T-cell (primary cell): ENCODE measurements at regions not wholly inside any gene's neighbourhood (a gene's known extent, or its start where the extent isn't known, plus 50 kb on each side); places are given as distances from the start of the nearest gene placed in this dataset.
"Not testable (repeated sequence)": the region's sequence is repeated elsewhere in the genome, so short reads cannot be mapped to it uniquely, and the experiment has no call there.

Experiments used
- ATAC-seq, 4 experiments: fragments of 200-7000 bp in 3 of 4; fragments of 150-1000 bp in 1 of 4; cut with Tn5 transposase; replicated peaks in 1 of 4; 1 replicate in 3 of 4; 2 replicates in 1 of 4; pipeline ENCODE4 v1.10.0; 2021; ENCODE audit warnings: moderate library complexity in 3 of 4, mild to moderate bottlenecking in 2 of 4, moderate number of reproducible peaks in 1 of 4
- CTCF ChIA-PET, 2 donors: fragments of 300-600 bp; sonication (Branson Sonifier 250); formaldehyde crosslinking; loops; one replicate each; lab custom pipeline; 2022; ENCODE audit warnings: antibody characterized with exemption in 2 of 2; lab: Charles Lee
- POLR2A ChIA-PET, 2 donors: fragments of 300-600 bp; sonication (Branson Sonifier 250); formaldehyde crosslinking; loops; one replicate each; lab custom pipeline; 2022; ENCODE audit warnings: antibody characterized with exemption in 2 of 2; lab: Charles Lee
- DNase-seq, 35 experiments: peaks; one replicate each; pipeline versions ENCODE4 v3.0.0 to v3.0.0-alpha.2; 2013 to 2023
- H3K27ac ChIP-seq: one replicate; pipeline ENCODE4 v1.5.1; 2013; ENCODE audit warnings: low read length
- H3K27me3 ChIP-seq, 2 experiments: replicated peaks in 1 of 2; 1 replicate in 1 of 2; 2 replicates in 1 of 2; pipeline versions ENCODE4 v1.6.1 to v1.7.0; 2013; ENCODE audit warnings: low read length in 1 of 2, mixed read lengths in 1 of 2; ENCODE audit not compliant: control insufficient read depth in 2 of 2, insufficient read depth in 2 of 2; ENCODE audit errors: extremely low read depth in 1 of 2
- H3K36me3 ChIP-seq, 2 donors: 1 replicate in 1 of 2; 2 replicates in 1 of 2; pipeline versions ENCODE4 v1.6.1 to v1.7.0; 2013; ENCODE audit warnings: low read length in 1 of 2; ENCODE audit not compliant: control insufficient read depth in 2 of 2, insufficient read depth in 1 of 2; ENCODE audit errors: extremely low read depth in 1 of 2
- H3K4me1 ChIP-seq, 2 experiments: 1 replicate in 1 of 2; 2 replicates in 1 of 2; pipeline versions ENCODE4 v1.6.1 to v1.7.0; 2013; ENCODE audit warnings: low read length in 2 of 2, mixed read lengths in 1 of 2; ENCODE audit not compliant: insufficient read depth in 2 of 2, control insufficient read depth in 1 of 2; ENCODE audit errors: extremely low read depth in 1 of 2
- H3K4me3 ChIP-seq, 2 donors: 1 replicate in 1 of 2; 2 replicates in 1 of 2; pipeline versions ENCODE4 v1.5.1 to v1.7.0; 2013; ENCODE audit warnings: mild to moderate bottlenecking in 2 of 2, low read length in 1 of 2, moderate library complexity in 1 of 2; ENCODE audit not compliant: control insufficient read depth in 1 of 2; ENCODE audit errors: extremely low read depth in 1 of 2
- H3K9me3 ChIP-seq: 2 replicates; pipeline ENCODE4 v1.7.0; 2013
- H3K27ac Mint-ChIP-seq, 2 donors: one replicate each; pipeline ENCODE4 v1.8.0; 2020 to 2021; ENCODE audit warnings: mild to moderate bottlenecking in 2 of 2, mixed read lengths in 2 of 2
- H3K27me3 Mint-ChIP-seq, 2 donors: one replicate each; pipeline ENCODE4 v1.8.0; 2021 to 2022; ENCODE audit warnings: mixed read lengths in 2 of 2
- H3K36me3 Mint-ChIP-seq: one replicate; pipeline ENCODE4 v1.8.0; 2021; ENCODE audit warnings: mixed read lengths
- H3K4me1 Mint-ChIP-seq, 3 donors: one replicate each; pipeline ENCODE4 v1.8.0; 2020 to 2022; ENCODE audit warnings: mixed read lengths in 3 of 3, mild to moderate bottlenecking in 1 of 3
- H3K4me3 Mint-ChIP-seq, 3 donors: one replicate each; pipeline ENCODE4 v1.8.0; 2020 to 2022; ENCODE audit warnings: mild to moderate bottlenecking in 3 of 3, mixed read lengths in 3 of 3, moderate library complexity in 3 of 3
- H3K9me3 Mint-ChIP-seq, 3 donors: one replicate each; pipeline ENCODE4 v1.8.0; 2020 to 2022; ENCODE audit warnings: mixed read lengths in 3 of 3
- WGBS: methylation state at CpG from one replicate; pipeline ENCODE4 v1.1.5; 2013; ENCODE audit warnings: missing lambda C conversion rate; ENCODE audit not compliant: insufficient coverage; 5-methylcytosine and 5-hydroxymethylcytosine counted together

DNA sequence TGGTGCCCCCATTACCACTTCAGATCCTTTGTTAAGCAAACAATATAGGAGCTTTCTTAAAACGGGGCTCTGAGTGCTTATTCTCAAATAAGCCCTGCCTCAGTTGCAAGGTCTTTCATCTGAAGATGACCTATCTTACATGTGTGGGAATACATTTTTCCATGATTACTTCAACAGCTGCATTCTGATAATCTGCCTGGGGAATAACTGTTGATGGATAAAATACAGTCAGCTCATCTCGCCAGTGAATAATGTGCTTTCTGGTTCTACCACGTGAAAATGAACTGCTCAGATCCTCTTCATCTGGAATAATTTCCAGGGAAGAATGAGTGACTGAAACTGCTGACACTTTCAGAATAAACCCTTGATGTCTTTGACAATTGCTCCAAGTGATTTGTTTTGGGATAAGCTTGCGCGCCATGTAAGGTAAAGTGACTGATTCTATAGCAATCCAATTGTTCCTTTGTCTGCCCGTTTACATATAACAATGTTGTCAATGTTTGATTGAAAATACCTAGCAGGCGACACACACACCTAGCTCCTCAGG is 161.3 kb downstream of the RTL9 start:
- H3K27ac Mint-ChIP-seq: no peak overlapping the region
- no peaks in the 10 kb centered on the region for H3K4me1 ChIP-seq
- no CpG with 5 or more reads among the region's 7 CpGs for WGBS

DNA sequence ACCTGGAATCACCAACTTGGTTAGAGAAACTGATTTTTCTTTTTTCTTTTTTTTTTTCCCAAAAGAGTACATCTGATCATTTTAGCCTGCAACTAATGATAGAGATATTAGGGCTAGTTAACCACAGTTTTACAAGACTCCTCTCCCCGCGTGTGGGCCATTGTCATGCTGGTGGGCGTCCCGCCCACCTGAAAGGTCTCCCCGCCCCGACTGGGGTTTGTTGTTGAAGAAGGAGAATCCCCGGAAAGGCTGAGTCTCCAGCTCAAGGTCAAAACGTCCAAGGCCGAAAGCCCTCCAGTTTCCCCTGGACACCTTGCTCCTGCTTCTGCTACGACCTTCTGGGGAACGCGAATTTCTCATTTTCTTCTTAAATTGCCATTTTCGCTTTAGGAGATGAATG is 162.0 kb downstream of the RTL9 start:
- CTCF ChIA-PET, H3K4me1 ChIP-seq, ATAC-seq, DNase-seq, H3K4me1 Mint-ChIP-seq, H3K4me3 Mint-ChIP-seq, H3K27ac ChIP-seq, H3K27ac Mint-ChIP-seq, H3K4me3 ChIP-seq, H3K27me3 ChIP-seq, H3K36me3 Mint-ChIP-seq, H3K9me3 Mint-ChIP-seq, POLR2A ChIA-PET, H3K36me3 ChIP-seq, H3K9me3 ChIP-seq: not testable (repeated sequence)
- no CpG with 5 or more reads among the region's 13 CpGs for WGBS
- H3K27me3 Mint-ChIP-seq: peaks cover 0 to 38% of the 10 kb centered on the region in 2 donors

More for the DNA sequence above, 161.3 kb downstream of the RTL9 start:
- Histone ChIP-seq H3K27ac (no peak overlapping the region), H3K4me3 (no peak overlapping the region), H3K9me3 (no peaks in the 10 kb centered on the region), H3K36me3 (no peaks in the 10 kb centered on the region), H3K27me3 (no peaks in the 10 kb centered on the region)
- CTCF ChIA-PET: no interaction called here
- ATAC-seq (no peak), DNase-seq (no peak)
- H3K36me3 Mint-ChIP-seq: no peaks in the 10 kb centered on the region
- peaks cover 0 to 38% of the 10 kb centered on the region in 2 donors for H3K27me3 Mint-ChIP-seq
- H3K4me3 Mint-ChIP-seq: no peak overlapping the region
- H3K4me1 Mint-ChIP-seq: no peaks in the 10 kb centered on the region
- POLR2A ChIA-PET: no interaction called here
- H3K9me3 Mint-ChIP-seq: no peaks in the 10 kb centered on the region

DNA sequence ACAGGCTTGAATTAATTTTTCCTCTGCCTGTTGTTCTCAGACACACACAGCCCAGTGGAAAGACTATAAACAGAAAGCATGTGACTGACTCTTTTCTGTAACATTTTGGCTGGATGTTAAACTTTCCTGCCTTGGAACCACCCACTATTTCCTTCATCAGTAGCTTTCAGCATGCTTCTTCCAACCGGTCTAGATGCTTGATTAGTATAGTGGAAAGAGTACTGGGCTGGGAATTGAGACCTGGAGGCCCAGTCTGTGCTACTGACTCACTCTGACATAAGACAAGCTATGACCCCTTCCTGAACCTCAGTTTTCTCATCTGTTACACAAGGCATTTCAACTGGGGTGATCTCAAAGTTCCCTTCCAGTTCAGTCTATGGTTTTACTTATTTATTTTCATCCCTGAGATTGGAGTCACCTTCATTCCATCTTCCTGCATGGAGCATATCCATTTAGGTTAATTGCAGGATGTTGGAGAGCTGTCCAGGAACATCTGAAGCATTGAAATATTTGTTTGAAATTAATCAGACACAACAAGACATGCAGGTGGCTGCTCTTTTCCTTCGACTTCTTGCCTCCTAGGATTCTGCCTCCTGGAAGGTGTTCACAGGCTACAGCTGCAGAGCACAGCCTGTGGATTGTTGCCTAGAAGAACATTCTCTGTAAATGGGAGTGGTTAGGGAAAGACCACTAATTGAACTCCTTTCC is 173.4 kb downstream of the RTL9 start:
- no peak overlapping the region for H3K27ac Mint-ChIP-seq
- POLR2A ChIA-PET: no interaction called here
- Histone ChIP-seq H3K4me3 (no peak overlapping the region), H3K27ac (no peak overlapping the region), H3K4me1 (no peaks in the 10 kb centered on the region), H3K27me3 (no peaks in the 10 kb centered on the region), H3K9me3 (no peaks in the 10 kb centered on the region), H3K36me3 (no peaks in the 10 kb centered on the region)
- no peak overlapping the region for H3K4me3 Mint-ChIP-seq
- no CpG with 5 or more reads among the region's 2 CpGs for WGBS
- peaks cover 0 to 21% of the 10 kb centered on the region in 2 donors for H3K27me3 Mint-ChIP-seq
- CTCF ChIA-PET: interaction anchor here in 1 of 2 donors (0.6 kb wide), 1 partner anchor 588 kb away, joined by 3 read pairs; no protein-coding TSS in a partner anchor
- no peak for ATAC-seq
- DNase-seq: no peak
- no peaks in the 10 kb centered on the region for H3K36me3 Mint-ChIP-seq
- H3K9me3 Mint-ChIP-seq: no peaks in the 10 kb centered on the region
- H3K4me1 Mint-ChIP-seq: no peaks in the 10 kb centered on the region

DNA sequence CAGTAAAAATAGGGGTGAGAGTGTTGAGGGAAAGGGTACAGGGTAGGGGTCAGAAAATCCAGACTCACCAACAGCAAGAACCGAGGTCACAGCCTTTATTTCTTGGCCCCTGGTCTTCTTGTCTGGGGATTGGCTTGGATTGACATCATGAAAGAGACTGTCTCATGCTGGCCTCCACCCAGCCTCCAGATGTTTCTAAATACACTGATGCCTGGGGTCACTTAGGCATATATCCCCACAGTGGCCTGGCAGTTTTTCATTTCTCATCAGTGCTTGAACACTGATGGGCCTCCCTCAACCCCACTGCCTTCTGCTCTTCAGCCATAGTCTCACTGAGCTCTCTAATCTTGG is 173.9 kb downstream of the RTL9 start:
- no peaks in the 10 kb centered on the region for H3K9me3 ChIP-seq
- no peak for ATAC-seq
- no peaks in the 10 kb centered on the region for H3K9me3 Mint-ChIP-seq
- H3K4me3 ChIP-seq: no peak overlapping the region
- no CpG with 5 or more reads among the region's 1 CpG for WGBS
- no peaks in the 10 kb centered on the region for H3K36me3 ChIP-seq
- H3K27me3 Mint-ChIP-seq: peaks cover 0 to 21% of the 10 kb centered on the region in 2 donors
- no peak for DNase-seq
- H3K36me3 Mint-ChIP-seq: no peaks in the 10 kb centered on the region
- H3K4me1 Mint-ChIP-seq: no peaks in the 10 kb centered on the region
- H3K27ac Mint-ChIP-seq: no peak overlapping the region
- no peaks in the 10 kb centered on the region for H3K4me1 ChIP-seq
- ChIA-PET POLR2A (no interaction called here), CTCF (interaction anchor here in 1 of 2 donors (0.6 kb wide), 1 partner anchor 588 kb away, joined by 3 read pairs; no protein-coding TSS in a partner anchor)
- no peak overlapping the region for H3K27ac ChIP-seq
- H3K4me3 Mint-ChIP-seq: no peak overlapping the region
- H3K27me3 ChIP-seq: no peaks in the 10 kb centered on the region

DNA sequence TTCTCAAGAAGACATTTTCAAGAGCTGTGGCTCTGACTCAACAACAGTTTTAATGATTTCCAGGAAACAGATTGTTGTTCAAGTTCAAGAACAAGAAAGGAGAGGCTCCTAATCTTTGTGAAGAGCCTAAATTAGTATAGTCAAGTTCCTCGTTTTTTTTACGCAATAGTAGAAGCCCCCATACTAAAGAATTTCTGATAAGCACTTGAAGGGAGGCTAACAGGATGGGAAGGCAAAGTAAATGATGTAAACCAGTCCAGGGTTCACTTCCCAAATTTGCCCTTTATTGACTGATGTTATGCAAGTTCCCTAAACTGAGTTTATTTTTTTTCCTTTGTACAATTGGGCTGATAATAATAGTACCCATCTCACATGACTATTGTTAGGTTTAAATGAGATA is 178.2 kb downstream of the RTL9 start:
- ATAC-seq: no peak

DNA sequence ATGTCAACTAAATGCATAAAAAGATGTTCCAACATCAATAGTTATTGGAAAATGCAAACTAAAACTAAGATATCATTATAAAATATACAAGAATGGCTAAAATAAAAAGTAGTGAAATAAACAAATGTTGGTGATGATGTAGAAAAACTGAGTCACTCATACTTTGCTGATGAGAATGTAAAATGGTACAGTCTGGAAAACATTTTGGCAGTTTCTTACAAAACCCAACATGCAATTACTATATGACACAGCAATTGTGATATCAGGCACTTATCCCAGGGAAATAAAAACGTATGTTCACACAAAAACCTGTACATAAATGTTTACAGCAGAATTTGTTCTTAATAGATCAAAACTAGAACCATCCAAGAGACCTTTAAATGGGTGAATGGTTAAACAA is 182.6 kb downstream of the RTL9 start:
- Mint-ChIP-seq H3K27ac (no peak overlapping the region), H3K36me3 (no peaks in the 10 kb centered on the region), H3K4me1 (no peaks in the 10 kb centered on the region), H3K27me3 (peaks cover 0 to 19% of the 10 kb centered on the region in 2 donors), H3K9me3 (peaks cover 4 to 5% (median 4%) of the 10 kb centered on the region in 3 donors), H3K4me3 (no peak overlapping the region)
- Histone ChIP-seq H3K27me3 (no peaks in the 10 kb centered on the region), H3K4me3 (no peak overlapping the region), H3K9me3 (no peaks in the 10 kb centered on the region), H3K27ac (no peak overlapping the region), H3K4me1 (no peaks in the 10 kb centered on the region), H3K36me3 (no peaks in the 10 kb centered on the region)
- ChIA-PET POLR2A (no interaction called here), CTCF (no interaction called here)
- no CpG with 5 or more reads among the region's 1 CpG for WGBS
- no peak for ATAC-seq
- DNase-seq: no peak

More for the DNA sequence above, 178.2 kb downstream of the RTL9 start:
- POLR2A ChIA-PET: no interaction called here
- H3K9me3 ChIP-seq: no peaks in the 10 kb centered on the region
- no peak overlapping the region for H3K4me3 Mint-ChIP-seq
- no peaks in the 10 kb centered on the region for H3K36me3 ChIP-seq
- no peaks in the 10 kb centered on the region for H3K27me3 ChIP-seq
- H3K4me1 ChIP-seq: no peaks in the 10 kb centered on the region
- no peak overlapping the region for H3K27ac ChIP-seq
- no peak overlapping the region for H3K27ac Mint-ChIP-seq
- no CpG with 5 or more reads among the region's 2 CpGs for WGBS
- CTCF ChIA-PET: no interaction called here
- H3K27me3 Mint-ChIP-seq: peaks cover 0 to 21% of the 10 kb centered on the region in 2 donors
- no peaks in the 10 kb centered on the region for H3K36me3 Mint-ChIP-seq
- H3K4me3 ChIP-seq: no peak overlapping the region
- H3K9me3 Mint-ChIP-seq: peaks cover 4 to 5% (median 4%) of the 10 kb centered on the region in 3 donors
- no peaks in the 10 kb centered on the region for H3K4me1 Mint-ChIP-seq
- DNase-seq: no peak
